Hepatocyte (in vitro differentiated cells): ENCODE measurements at regions not wholly inside any gene's neighbourhood (a gene's known extent, or its start where the extent isn't known, plus 50 kb on each side); places are given as distances from the start of the nearest gene placed in this dataset.

Experiments used
- DNase-seq: peaks from one replicate; pipeline ENCODE4 v3.0.0-alpha.2; 2016; ENCODE audit warnings: low spot score
- H2AFZ ChIP-seq: fragments of 200-600 bp; sonication (generic); 2 replicates; pipeline ENCODE4 v1.6.0; 2016; ENCODE audit warnings: antibody characterized with exemption, mild to moderate bottlenecking
- H3K27ac ChIP-seq: fragments of 200-600 bp; sonication (generic); 2 replicates; pipeline ENCODE4 v1.5.1; 2016; ENCODE audit warnings: mild to moderate bottlenecking
- H3K27me3 ChIP-seq: fragments of 200-600 bp; sonication (generic); 2 replicates; pipeline ENCODE4 v1.6.1; 2016
- H3K36me3 ChIP-seq: fragments of 200-600 bp; sonication (generic); replicated peaks from 2 replicates; pipeline ENCODE4 v1.5.1; 2016; ENCODE audit warnings: low read depth; ENCODE audit not compliant: insufficient read depth
- H3K4me1 ChIP-seq: fragments of 200-600 bp; sonication (generic); 2 replicates; pipeline ENCODE4 v1.5.1; 2016; ENCODE audit warnings: mild to moderate bottlenecking, moderate library complexity; ENCODE audit not compliant: insufficient read depth
- H3K4me2 ChIP-seq: fragments of 200-600 bp; sonication (generic); 2 replicates; pipeline ENCODE4 v1.6.0; 2016
- H3K4me3 ChIP-seq: fragments of 200-600 bp; sonication (generic); 2 replicates; pipeline ENCODE4 v1.5.1; 2016; ENCODE audit warnings: mild to moderate bottlenecking
- H3K79me2 ChIP-seq: fragments of 200-600 bp; sonication (generic); 2 replicates; pipeline ENCODE4 v1.6.0; 2017; ENCODE audit warnings: mild to moderate bottlenecking
- H3K9me2 ChIP-seq: fragments of 200-600 bp; sonication (generic); replicated peaks from 2 replicates; pipeline ENCODE4 v1.6.0; 2017; ENCODE audit warnings: mild to moderate bottlenecking; ENCODE audit not compliant: insufficient read depth
- H3K9me3 ChIP-seq: fragments of 200-600 bp; sonication (generic); 2 replicates; pipeline ENCODE4 v1.5.1; 2016; ENCODE audit warnings: low read depth, mild to moderate bottlenecking
- H4K20me1 ChIP-seq: fragments of 200-600 bp; sonication (generic); 2 replicates; pipeline ENCODE4 v1.6.0; 2016; ENCODE audit warnings: mild to moderate bottlenecking; ENCODE audit not compliant: insufficient read depth, poor library complexity, severe bottlenecking
- CTCF ChIP-seq: fragments of 200-600 bp; sonication (generic); IDR thresholded peaks from 2 replicates; pipeline ENCODE4 v1.5.1; 2016; ENCODE audit warnings: antibody characterized with exemption, mild to moderate bottlenecking; ENCODE audit not compliant: poor library complexity
- EZH2 ChIP-seq: fragments of 200-600 bp; sonication (generic); IDR thresholded peaks from 2 replicates; pipeline ENCODE4 v1.6.1; 2016; ENCODE audit warnings: antibody characterized with exemption, mild to moderate bottlenecking, borderline replicate concordance
- EZH2phosphoT487 ChIP-seq: fragments of 200-600 bp; sonication (generic); IDR thresholded peaks from one replicate; pipeline ENCODE4 v1.6.1; 2018; ENCODE audit warnings: antibody characterized with exemption, mild to moderate bottlenecking, low read depth, moderate library complexity; ENCODE audit not compliant: unreplicated experiment, severe bottlenecking
- WGBS: methylation state at CpG from one replicate; pipeline ENCODE4 v1.1.6; 2016; ENCODE audit warnings: low lambda C conversion rate; ENCODE audit errors: missing lambda C conversion rate; 5-methylcytosine and 5-hydroxymethylcytosine counted together

GRCh38 chr3:5796541-5796940 lies 609.0 kb downstream of the EDEM1 start:
- Histone ChIP-seq H3K4me1 (peaks cover 4% of the 10 kb centered on the region), H2AFZ (no peak overlapping the region), H3K9me2 (no peaks in the 10 kb centered on the region), H3K27me3 (no peaks in the 10 kb centered on the region), H3K27ac (no peak overlapping the region), H3K9me3 (no peaks in the 10 kb centered on the region), H3K36me3 (no peaks in the 10 kb centered on the region), H4K20me1 (no peaks in the 10 kb centered on the region), H3K79me2 (no peaks in the 10 kb centered on the region), H3K4me2 (no peak overlapping the region), H3K4me3 (no peak overlapping the region)
- TF ChIP-seq CTCF: no peak
- no peak for TF ChIP-seq EZH2phosphoT487
- TF ChIP-seq EZH2: no peak
- DNase-seq: no peak
- 41% methylated on average over 2 of the region's 2 CpGs for WGBS

- no peaks in the 10 kb centered on the region for H3K27me3 ChIP-seq
- no peak for TF ChIP-seq CTCF
- no peak for TF ChIP-seq EZH2
- no peak for TF ChIP-seq EZH2phosphoT487
- no peak overlapping the region for H3K4me2 ChIP-seq
- WGBS: 59% methylated on average over 2 of the region's 2 CpGs
- no peak overlapping the region for H2AFZ ChIP-seq
- H3K36me3 ChIP-seq: no peaks in the 10 kb centered on the region
- no peak for DNase-seq
- no peaks in the 10 kb centered on the region for H3K9me3 ChIP-seq
- H3K79me2 ChIP-seq: no peaks in the 10 kb centered on the region
- H3K9me2 ChIP-seq: no peaks in the 10 kb centered on the region
- H3K4me1 ChIP-seq: peaks cover 4% of the 10 kb centered on the region
- H3K27ac ChIP-seq: no peak overlapping the region
- H4K20me1 ChIP-seq: no peaks in the 10 kb centered on the region
- H3K4me3 ChIP-seq: no peak overlapping the region
Observed at GRCh38 chr3:5798809-5799208, 611.3 kb downstream of the EDEM1 start.

- H3K4me1 ChIP-seq: peaks cover 4% of the 10 kb centered on the region
- no peak overlapping the region for H3K4me3 ChIP-seq
- H3K27me3 ChIP-seq: no peaks in the 10 kb centered on the region
- DNase-seq: no peak
- TF ChIP-seq CTCF (peak; percentile 10), EZH2 (no peak)
- no peaks in the 10 kb centered on the region for H4K20me1 ChIP-seq
- no peaks in the 10 kb centered on the region for H3K79me2 ChIP-seq
- H3K9me3 ChIP-seq: no peaks in the 10 kb centered on the region
- no peak overlapping the region for H3K4me2 ChIP-seq
- no peaks in the 10 kb centered on the region for H3K9me2 ChIP-seq
- H3K27ac ChIP-seq: no peak overlapping the region
- no peak overlapping the region for H2AFZ ChIP-seq
- H3K36me3 ChIP-seq: no peaks in the 10 kb centered on the region
Observed at GRCh38 chr3:5799398-5799797, 611.9 kb downstream of the EDEM1 start.

GRCh38 chr3:5800965-5801364 lies 613.5 kb downstream of the EDEM1 start:
- H3K4me1 ChIP-seq: peaks cover 4% of the 10 kb centered on the region
- H3K4me2 ChIP-seq: no peak overlapping the region
- H3K27me3 ChIP-seq: no peaks in the 10 kb centered on the region
- no peaks in the 10 kb centered on the region for H3K79me2 ChIP-seq
- H3K9me3 ChIP-seq: no peaks in the 10 kb centered on the region
- H3K4me3 ChIP-seq: no peak overlapping the region
- no peak for TF ChIP-seq EZH2phosphoT487
- TF ChIP-seq CTCF: no peak
- TF ChIP-seq EZH2: no peak
- no peak overlapping the region for H3K27ac ChIP-seq
- H4K20me1 ChIP-seq: no peaks in the 10 kb centered on the region
- no peak for DNase-seq
- H2AFZ ChIP-seq: no peak overlapping the region
- no peaks in the 10 kb centered on the region for H3K9me2 ChIP-seq
- no peaks in the 10 kb centered on the region for H3K36me3 ChIP-seq
- 85% methylated on average over 4 of the region's 4 CpGs for WGBS
